Heart right ventricle (tissue), 16 donors: ENCODE measurements at regions not wholly inside any gene's neighbourhood (a gene's known extent, or its start where the extent isn't known, plus 50 kb on each side); places are given as distances from the start of the nearest gene placed in this dataset.

Experiments
- ATAC-seq, 8 donors: fragments of 200-7000 bp; cut with Tn5 transposase; one replicate each; pipeline ENCODE4 v1.9.1; 2020; ENCODE audit warnings: mild to moderate bottlenecking in 8 of 8, moderate library complexity in 8 of 8, moderate number of reproducible peaks in 1 of 8
- DNase-seq, 2 donors: peaks; one replicate each; pipeline ENCODE4 v3.0.0-alpha.2; 2020
- H3K27ac ChIP-seq, 10 donors: fragments of 200-600 bp; sonication (generic) in 2 of 10; one replicate each; pipeline versions ENCODE4 v1.5.0 to v1.8.0; 2020 to 2022; ENCODE audit warnings: mild to moderate bottlenecking in 3 of 10
- H3K27me3 ChIP-seq, 7 donors: fragments of 200-600 bp; one replicate each; pipeline ENCODE4 v1.8.0; 2021 to 2022; ENCODE audit warnings: mild to moderate bottlenecking in 2 of 7
- H3K36me3 ChIP-seq, 9 donors: fragments of 200-600 bp; sonication (generic) in 1 of 9; one replicate each; pipeline versions ENCODE4 v1.5.0 to v1.8.0; 2020 to 2022; ENCODE audit warnings: mild to moderate bottlenecking in 2 of 9
- H3K4me1 ChIP-seq, 9 donors: fragments of 200-600 bp; sonication (generic) in 1 of 9; one replicate each; pipeline versions ENCODE4 v1.5.0 to v1.8.0; 2020 to 2022; ENCODE audit warnings: mild to moderate bottlenecking in 4 of 9
- H3K4me3 ChIP-seq, 10 donors: fragments of 200-600 bp; sonication (generic) in 2 of 10; one replicate each; pipeline versions ENCODE4 v1.5.0 to v1.8.0; 2020 to 2022; ENCODE audit warnings: mild to moderate bottlenecking in 7 of 10, moderate library complexity in 2 of 10
- H3K9me3 ChIP-seq, 11 donors: fragments of 200-600 bp in 10 of 11; sonication (generic) in 2 of 11; one replicate each; pipeline versions ENCODE4 v1.5.0 to v1.8.0; 2013 to 2022; ENCODE audit warnings: mild to moderate bottlenecking in 2 of 11, control low read depth in 1 of 11, moderate library complexity in 1 of 11
- WGBS, 2 donors: extraction: QIAGEN DNeasy Blood & Tissue Kit; methylation state at CpG; one replicate each; pipeline ENCODE4 v1.1.7; 2013; ENCODE audit warnings: inconsistent platforms in 1 of 2; 5-methylcytosine and 5-hydroxymethylcytosine counted together
- intact Hi-C, 10 donors: fragments of 100-400 bp; cut with DNase I; formaldehyde crosslinking; loops; one replicate each; pipeline versions ENCODE4 v1.11.1 to v1.14.2; 2022
- TF ChIP-seq, protein P1 (sequence below), 9 donors: fragments of 200-600 bp; sonication (generic) in 2 of 9; IDR thresholded peaks; one replicate each; pipeline versions ENCODE4 v1.5.0 to v1.8.0; 2021 to 2022; ENCODE audit warnings: antibody characterized with exemption in 9 of 9, mild to moderate bottlenecking in 5 of 9, moderate library complexity in 1 of 9
- donor health status: Arrhythmogenic right ventricular cardiomyopathy.
- donor health status: ischemic (EF 13 %, LVEDD 7.1; RV severe dilation, severe dysfunction).
- donor health status: healthy with polysubstance abuse.
- donor health status: DM: no; HTN: yes; CAD: no.
- donor health status: DM: no; HTN: no; CAD: no.
- donor health status: ischemic (EF 25% LVEDD 6.9; RV normal size, moderate dysfunction).
- donor health status: ischemic (EF 25% LVEDD 5.7; RV mildly dilated, moderate dysfunction).
- donor health status: healthy.
- donor health status: DM: yes; HTN: yes; CAD: no.
- donor health status: Ischemic cardiomyopathy.
- donor health status: ischemic (EF 35%, LVEDD 5.7; RV mildly dilated, moderate dysfunction).
- donor health status: nonischemic (EF 11% LVEDD 7.7; RV severe dilation, severe dysfunction).
- donor health status: DM: yes; HTN: yes; CAD: no.
- donor health status: PGD.
- donor health status: ischemic (EF 29% LVEDD 5.4; RV normal size, mild dysfunction).
- donor health status: nonischemic (EF 23%, LVEDD 6.1; RV moderate dilation, normal function).

- WGBS, 2 donors, result 19 to 32% methylated on average over 2 of the region's 2 CpGs
- DNase-seq (no peak), ATAC-seq (no peak)
- Histone ChIP-seq H3K4me3 (no peak overlapping the region), H3K4me1 (no peaks in the 10 kb centered on the region), H3K9me3 (peaks cover 0 to 26% (median 0%) of the 10 kb centered on the region in 11 donors), H3K27ac (no peak overlapping the region), H3K27me3 (peaks cover 0 to 46% (median 13%) of the 10 kb centered on the region in 7 donors), H3K36me3 (no peaks in the 10 kb centered on the region)
- TF ChIP-seq, protein P1, sequence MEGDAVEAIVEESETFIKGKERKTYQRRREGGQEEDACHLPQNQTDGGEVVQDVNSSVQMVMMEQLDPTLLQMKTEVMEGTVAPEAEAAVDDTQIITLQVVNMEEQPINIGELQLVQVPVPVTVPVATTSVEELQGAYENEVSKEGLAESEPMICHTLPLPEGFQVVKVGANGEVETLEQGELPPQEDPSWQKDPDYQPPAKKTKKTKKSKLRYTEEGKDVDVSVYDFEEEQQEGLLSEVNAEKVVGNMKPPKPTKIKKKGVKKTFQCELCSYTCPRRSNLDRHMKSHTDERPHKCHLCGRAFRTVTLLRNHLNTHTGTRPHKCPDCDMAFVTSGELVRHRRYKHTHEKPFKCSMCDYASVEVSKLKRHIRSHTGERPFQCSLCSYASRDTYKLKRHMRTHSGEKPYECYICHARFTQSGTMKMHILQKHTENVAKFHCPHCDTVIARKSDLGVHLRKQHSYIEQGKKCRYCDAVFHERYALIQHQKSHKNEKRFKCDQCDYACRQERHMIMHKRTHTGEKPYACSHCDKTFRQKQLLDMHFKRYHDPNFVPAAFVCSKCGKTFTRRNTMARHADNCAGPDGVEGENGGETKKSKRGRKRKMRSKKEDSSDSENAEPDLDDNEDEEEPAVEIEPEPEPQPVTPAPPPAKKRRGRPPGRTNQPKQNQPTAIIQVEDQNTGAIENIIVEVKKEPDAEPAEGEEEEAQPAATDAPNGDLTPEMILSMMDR (IDR thresholded peaks at IDR 0.05), result no peak
- intact Hi-C loops, result loop anchor here in 4 of 10 donors (10.0 kb wide), 2 partner anchors 109 to 721 kb away; no protein-coding TSS in a partner anchor
Measured at GRCh38 chr17:5703736-5704135, 119.4 kb upstream of the NLRP1 start.

GRCh38 chr17:5705081-5705875 lies 121.0 kb upstream of the NLRP1 start:
- Histone ChIP-seq H3K4me3 (no peak overlapping the region), H3K36me3 (no peaks in the 10 kb centered on the region), H3K27ac (no peak overlapping the region), H3K4me1 (no peaks in the 10 kb centered on the region), H3K27me3 (peaks cover 0 to 51% (median 10%) of the 10 kb centered on the region in 7 donors), H3K9me3 (peaks cover 0 to 20% (median 0%) of the 10 kb centered on the region in 11 donors)
- DNase-seq (no peak), ATAC-seq (no peak)
- 25 to 31% methylated on average over 12 of the region's 12 CpGs for WGBS, 2 donors
- intact Hi-C loops, result loop anchor here in 8 of 10 donors (5.0 to 10.0 kb wide), 4 partner anchors 110 to 720 kb away; no protein-coding TSS in a partner anchor
- TF ChIP-seq, protein P1 (IDR thresholded peaks at IDR 0.05), result peak in 6 of 9 donors; percentile 6 to 36 (median 20)

- Histone ChIP-seq H3K27me3 (peaks cover 0 to 55% (median 13%) of the 10 kb centered on the region in 7 donors), H3K27ac (no peak overlapping the region), H3K36me3 (no peaks in the 10 kb centered on the region), H3K4me3 (no peak overlapping the region), H3K4me1 (no peaks in the 10 kb centered on the region), H3K9me3 (peaks cover 0 to 20% (median 0%) of the 10 kb centered on the region in 11 donors)
- ATAC-seq, result no peak
- TF ChIP-seq, protein P1 (IDR thresholded peaks at IDR 0.05), result no peak
- 85 to 89% methylated on average over 10 of the region's 10 CpGs for WGBS, 2 donors
- no peak for DNase-seq
- intact Hi-C loops, result loop anchor here in 9 of 10 donors (2.0 to 10.0 kb wide), 6 partner anchors 111 to 719 kb away; no protein-coding TSS in a partner anchor
Measured at GRCh38 chr17:5705876-5706576, 121.7 kb upstream of the NLRP1 start.

- Histone ChIP-seq H3K4me1 (no peaks in the 10 kb centered on the region), H3K27me3 (peaks cover 0 to 56% (median 19%) of the 10 kb centered on the region in 7 donors), H3K9me3 (peaks cover 0 to 20% (median 0%) of the 10 kb centered on the region in 11 donors), H3K27ac (no peak overlapping the region), H3K4me3 (no peak overlapping the region), H3K36me3 (no peaks in the 10 kb centered on the region)
- intact Hi-C loops, result loop anchor here in 9 of 10 donors (2.0 to 10.0 kb wide), 6 partner anchors 112 to 718 kb away; no protein-coding TSS in a partner anchor
- WGBS, 2 donors, result 43 to 47% methylated on average over 8 of the region's 8 CpGs
- TF ChIP-seq, protein P1 (IDR thresholded peaks at IDR 0.05), result peak in 8 of 9 donors; percentile 20 to 72 (median 57)
- DNase-seq (peak; percentile 20 to 43), ATAC-seq (peak in 1 of 8 donors; percentile 44)
Measured at GRCh38 chr17:5706577-5707210, 122.4 kb upstream of the NLRP1 start.
